Stimulated activated CD4-positive, alpha-beta T cell treated with anti-CD3 and anti-CD28 coated beads, TNF-alpha, amount 100 ng/mL, for 24 hours (primary cell): ENCODE measurements at regions not wholly inside any gene's neighbourhood (a gene's known extent, or its start where the extent isn't known, plus 50 kb on each side); places are given as distances from the start of the nearest gene placed in this dataset.
"Not testable (repeated sequence)": the region's sequence is repeated elsewhere in the genome, so short reads cannot be mapped to it uniquely, and the experiment has no call there.

Experiments used
- DNase-seq, 3 experiments: peaks; one replicate each; pipeline ENCODE4 v3.0.0-alpha.2; 2020; ENCODE audit warnings: low read depth in 3 of 3

DNA sequence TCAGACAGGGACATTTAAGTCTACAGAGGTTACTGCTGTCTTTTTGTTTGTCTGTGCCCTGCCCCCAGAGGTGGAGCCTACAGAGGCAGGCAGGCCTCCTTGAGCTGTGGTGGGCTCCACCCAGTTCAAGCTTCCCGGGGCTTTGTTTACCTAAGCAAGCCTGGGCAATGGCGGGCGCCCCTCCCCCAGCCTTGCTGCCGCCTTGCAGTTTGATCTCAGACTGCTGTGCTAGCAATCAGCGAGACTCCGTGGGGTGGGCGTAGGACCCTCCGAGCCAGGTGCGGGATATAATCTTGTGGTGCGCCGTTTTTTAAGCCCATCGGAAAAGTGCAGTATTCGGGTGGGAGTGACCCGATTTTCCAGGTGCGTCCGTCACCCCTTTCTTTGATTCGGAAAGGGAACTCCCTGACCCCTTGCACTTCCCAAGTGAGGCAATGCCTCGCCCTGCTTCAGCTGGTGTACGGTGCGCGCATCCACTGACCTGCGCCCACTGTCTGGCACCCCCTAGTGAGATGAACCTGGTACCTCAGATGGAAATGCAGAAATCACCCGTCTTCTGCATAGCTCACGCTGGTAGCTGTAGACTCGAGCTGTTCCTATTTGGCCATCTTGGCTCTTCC, 134.1 kb upstream of the KITLG start:
- not testable (repeated sequence) for DNase-seq

DNA sequence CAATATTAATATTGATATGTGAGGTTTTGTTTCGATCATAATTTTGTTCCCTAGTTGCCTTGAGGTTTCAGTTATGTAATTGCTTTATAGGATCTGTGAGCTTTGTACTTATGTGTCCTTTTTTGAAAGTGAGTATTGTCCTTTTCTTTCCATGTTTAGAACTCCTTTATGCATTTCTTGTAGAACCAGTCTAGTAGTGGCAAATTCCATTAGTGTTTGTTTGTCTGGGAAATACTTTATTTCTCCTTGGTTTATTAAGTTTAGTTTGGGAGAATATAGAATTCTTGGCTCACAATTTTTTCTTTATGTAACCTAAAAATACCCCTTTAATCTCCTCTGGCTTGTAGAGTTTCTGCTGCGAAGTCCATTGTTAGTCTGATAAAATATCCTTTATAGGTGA, 127.5 kb upstream of the KITLG start:
- no peak for DNase-seq

DNA sequence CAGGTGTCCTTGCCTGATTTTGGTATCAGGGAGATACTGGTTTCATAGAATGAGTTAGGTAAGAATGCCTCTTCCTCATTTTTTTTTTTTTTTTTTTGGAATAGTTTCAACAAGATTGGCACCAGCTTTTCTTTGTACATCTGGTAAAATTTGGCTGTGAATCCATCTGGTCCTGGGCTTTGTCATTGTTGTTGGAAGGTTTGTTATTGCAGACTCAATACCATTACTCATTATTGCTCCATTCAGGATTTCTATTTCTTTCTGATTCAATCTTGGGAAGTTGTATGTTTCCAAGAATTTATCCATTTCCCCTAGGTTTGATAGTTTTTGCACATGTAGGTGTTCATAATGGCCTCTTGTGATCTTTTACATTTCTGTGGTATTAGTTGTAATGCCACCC, 126.0 kb upstream of the KITLG start:
- DNase-seq, result no peak

DNA sequence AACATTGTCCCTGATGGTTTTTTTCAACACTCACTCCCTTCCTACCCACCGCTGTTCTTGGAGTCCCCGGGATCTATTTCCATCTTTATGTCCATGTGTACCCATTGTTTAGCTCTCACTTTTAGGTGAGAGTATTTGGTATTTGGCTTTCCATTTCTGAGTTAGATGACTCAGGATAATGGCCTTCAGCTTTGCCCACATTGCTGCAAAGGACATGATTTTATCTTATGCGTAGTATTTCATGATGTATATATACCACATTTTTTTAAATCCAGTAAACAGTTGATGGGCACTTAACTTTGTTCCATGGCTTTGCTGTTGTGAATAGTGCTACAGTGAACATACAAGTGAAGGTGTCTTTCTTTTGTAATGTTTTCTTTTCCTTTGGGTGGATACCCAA, 123.5 kb upstream of the KITLG start:
- DNase-seq, result no peak

DNA sequence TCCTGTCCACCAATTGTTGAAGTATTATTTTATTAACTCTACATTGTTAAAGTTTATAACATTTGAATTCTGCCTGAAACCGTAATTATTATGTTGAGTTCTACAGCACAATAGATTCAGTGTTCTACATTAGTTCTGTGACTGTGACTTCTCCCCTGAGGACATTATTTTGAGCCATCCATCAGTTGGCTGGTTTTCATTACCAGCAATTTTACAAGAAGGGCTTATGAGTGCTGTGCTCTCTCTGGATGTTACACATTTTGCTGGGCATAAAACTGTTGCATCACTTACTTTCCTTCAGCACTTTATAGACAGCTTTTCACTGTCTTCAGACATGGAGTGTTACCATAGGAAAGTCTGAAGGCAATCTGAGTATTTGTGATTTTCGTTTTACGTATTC, 118.2 kb upstream of the KITLG start:
- no peak for DNase-seq

DNA sequence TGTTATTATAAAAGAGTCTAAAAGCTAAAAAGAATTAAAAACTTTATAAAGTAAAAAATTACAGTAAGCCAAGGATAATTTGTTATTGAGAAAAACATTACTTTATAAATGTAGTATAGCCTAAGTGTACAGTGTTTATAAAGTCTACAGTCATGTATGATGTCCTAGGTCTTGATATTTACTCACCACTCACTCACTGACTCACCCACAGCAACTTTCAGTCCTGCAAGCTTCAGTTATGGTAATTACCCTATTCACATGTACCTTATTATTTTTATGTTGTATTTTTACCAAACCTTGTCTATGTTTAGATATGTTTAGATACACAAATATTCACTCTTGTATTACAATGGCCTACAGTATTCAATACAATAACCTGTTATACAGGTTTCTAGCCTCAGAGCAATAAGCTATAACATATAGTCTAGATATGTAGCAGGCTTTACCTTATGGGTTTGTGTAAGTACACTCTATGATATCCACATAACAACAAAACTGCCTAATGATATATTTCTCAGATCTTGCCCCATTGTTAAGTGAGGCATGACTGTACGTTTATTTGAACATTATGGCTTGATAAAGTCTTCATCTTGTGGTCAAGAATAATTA, 113.7 kb upstream of the KITLG start:
- no peak for DNase-seq

DNA sequence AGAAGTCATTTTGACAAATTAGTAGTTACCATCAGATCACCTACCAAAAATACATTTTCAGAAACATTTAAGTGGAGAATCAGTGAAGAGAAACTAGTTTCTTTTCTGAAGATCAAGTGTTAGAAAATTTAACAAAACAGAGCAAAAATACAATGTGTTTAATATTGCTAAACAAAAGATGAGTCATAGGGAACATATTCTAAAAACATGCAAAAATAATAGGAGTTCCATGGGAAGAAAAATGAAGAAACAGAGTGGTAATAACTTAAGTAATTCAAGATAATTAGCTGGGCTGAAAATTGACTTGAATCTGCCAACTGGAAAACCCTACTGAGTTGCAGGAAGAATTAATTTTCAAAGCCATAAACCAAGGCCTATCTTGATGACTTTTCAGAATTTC, 111.5 kb upstream of the KITLG start:
- no peak for DNase-seq

DNA sequence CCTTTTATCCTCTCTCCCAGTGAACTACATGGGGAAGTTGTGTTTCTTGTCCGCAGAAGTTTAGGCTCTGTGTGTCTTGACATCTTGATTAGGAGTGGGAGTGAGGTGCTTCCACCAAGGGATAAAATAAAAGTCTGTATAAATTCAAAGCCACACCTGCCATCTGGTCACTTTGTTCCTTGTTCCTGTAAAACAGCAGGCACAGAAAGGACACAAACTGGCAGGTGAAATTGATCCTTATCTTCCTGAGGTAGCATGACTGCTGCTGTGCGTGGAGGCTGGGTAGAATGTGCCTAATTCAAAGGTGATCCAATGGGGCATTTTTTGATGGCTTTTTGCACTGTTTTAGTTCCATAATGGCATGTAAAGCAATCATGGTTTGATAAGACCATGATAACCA, 104.3 kb upstream of the KITLG start:
- DNase-seq, result no peak

DNA sequence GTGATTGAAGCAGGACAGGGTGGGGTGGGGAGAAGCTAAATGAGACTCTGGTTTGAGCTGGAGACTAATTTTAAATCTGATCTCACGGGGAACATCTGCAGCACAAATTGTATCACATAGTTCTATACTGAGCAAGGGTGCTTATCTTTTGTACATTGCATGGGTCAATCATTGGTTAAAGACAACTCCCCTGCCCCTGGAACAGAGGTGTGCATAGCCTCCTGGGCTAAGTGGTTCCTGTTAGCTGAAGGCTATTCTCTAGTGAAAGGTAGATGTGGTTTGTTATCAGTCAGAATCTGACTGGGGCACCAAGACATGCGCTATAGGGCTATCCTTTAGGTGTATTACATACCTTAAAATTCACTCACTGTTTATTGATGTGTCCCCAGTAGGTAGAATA, 103.9 kb upstream of the KITLG start:
- DNase-seq, result no peak

DNA sequence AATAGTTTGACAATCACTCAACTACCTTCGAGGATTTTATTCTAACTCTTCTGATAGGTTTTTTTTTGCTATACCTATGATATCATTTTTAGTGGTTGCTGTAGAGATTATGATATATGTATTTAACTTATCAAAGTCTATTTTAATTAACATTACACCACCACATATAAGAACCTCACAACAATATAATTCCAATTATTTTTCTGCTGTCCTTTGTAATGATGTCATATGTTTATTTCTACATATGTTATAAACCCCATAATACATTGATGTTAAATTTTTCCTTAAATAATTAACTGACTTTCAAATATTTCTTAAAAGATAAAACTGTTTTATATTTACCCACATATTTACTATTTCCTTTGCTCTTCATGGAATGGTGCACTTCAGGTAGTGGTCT, 103.4 kb upstream of the KITLG start:
- DNase-seq, result no peak

DNA sequence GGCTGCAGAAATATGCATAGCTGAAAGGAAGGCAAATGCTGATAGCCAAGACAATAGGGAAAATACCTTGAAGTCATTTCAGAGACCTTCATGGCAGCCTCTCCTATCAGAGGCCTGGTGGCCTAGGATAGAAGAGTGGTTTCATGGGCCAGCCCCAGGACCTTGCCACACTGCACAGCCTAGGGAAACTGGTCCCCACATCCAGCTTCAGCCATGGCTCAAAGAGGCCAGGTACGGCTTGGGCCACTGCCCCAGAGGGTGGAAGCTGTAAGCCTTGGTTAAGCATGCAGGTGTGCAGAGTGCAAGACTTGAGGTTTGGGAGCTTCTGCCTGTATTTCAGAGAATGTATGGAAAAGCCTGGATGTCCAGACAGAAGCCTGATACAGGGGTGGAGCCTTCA, 101.0 kb upstream of the KITLG start:
- DNase-seq, result no peak

DNA sequence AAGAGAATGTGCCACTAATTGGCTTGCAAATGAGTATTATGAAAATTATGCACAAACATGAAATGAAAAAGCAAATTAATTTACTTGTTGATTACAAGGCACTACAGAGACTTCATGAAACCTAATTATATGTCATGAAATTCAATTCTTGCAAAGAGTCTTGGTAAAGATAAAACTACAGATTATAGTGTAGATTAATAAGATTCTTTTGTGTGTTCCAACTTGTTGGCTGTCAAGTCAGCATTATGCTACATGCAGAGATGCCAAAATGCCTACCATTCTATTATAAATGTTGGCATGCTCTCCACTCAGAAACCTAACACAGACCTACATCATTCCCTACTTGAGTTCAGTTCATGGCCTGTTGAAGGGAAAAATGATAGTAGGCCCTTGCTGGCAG, 97.2 kb upstream of the KITLG start:
- DNase-seq, result no peak

DNA sequence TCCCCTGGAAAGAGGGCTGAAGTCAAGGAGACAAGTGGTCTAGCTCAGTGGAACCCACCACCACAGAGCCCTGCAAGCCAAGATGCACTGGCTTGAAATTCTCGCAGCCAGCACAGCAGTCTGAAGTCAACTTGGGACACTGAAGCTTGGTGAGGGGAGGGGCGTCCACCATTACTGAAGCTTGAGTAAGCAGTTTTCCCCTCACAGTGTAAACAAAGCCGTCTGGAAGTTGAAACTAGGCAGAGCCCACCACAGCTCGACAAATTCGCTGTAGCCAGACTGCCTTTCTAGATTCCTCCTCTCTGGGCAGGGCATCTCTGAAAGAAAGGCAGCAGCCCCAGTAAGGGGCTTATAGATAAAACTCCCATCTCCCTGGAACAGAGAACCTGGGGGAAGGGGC, 87.3 kb upstream of the KITLG start:
- not testable (repeated sequence) for DNase-seq

DNA sequence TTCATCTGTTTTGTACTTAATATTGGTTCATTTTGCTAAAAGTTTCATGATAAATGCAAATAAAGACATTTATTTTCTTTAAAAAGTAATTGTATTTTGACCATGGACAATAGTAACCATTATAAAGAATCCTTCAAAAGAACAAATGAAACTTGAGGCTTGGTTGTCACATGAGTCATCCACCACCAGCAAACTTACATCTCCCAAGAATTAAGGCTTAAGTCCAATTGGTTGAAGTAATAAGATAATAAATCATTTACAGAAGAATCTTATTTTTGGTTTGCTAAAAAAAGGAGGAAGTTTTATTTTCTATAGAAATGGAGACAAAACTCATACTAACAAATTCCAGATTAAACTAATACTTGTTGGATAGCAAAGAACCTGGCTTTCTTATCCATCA, 84.8 kb upstream of the KITLG start:
- no peak for DNase-seq

DNA sequence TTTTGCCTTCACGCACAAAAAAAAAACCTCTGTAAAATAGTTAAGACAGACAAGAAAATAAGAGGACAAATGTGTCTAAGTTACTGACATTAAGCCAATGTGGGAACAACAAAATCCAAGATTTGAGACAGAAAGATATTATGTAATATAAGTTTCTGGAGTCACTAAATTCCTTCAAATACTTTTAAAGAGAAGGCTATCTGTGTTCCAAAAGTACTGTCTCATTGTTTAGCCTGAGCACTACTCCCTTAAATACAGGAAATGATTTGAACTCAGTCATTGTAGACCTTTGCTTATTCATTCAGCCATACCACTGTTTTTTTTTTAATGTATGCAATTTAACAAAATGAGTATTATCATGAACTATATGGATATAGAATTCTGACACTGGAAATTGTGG, 82.7 kb upstream of the KITLG start:
- no peak for DNase-seq

DNA sequence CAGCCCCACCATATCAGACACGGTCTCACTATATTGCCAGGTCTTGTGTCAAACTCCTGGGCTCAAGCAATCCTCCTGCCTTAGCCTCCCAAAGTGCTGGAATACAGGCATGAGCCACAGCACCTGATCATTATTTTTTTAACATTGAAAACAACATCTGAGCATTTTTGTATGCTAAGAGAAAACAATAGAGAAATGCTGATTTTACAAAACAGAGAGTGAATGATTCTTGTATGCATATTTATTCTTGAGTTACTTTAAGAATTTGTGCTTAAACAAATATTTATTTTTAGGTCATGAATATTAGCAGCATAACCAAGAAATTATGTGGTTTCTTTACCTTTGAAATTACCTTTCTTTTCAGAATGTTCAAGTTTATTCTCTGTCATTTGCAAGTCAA, 81.8 kb upstream of the KITLG start:
- DNase-seq, result no peak

DNA sequence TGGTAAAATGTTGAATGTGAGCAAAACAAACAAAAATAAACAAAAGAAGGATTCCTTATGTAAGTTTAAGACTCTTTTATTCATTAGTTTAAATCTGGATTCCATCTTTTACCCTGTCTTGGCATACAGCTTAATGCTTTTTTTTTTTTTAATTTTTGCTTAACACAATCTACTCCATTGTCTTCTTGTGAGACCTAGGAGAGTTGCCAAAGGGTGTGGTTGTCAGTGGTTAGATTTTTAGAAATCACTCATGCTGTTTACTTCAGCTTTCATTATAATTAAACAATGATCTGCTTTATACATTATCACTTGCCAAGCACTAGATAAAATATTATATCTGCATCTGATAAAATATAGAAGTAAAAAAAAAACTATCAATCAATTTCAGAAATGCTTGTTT, 77.7 kb upstream of the KITLG start:
- no peak for DNase-seq

DNA sequence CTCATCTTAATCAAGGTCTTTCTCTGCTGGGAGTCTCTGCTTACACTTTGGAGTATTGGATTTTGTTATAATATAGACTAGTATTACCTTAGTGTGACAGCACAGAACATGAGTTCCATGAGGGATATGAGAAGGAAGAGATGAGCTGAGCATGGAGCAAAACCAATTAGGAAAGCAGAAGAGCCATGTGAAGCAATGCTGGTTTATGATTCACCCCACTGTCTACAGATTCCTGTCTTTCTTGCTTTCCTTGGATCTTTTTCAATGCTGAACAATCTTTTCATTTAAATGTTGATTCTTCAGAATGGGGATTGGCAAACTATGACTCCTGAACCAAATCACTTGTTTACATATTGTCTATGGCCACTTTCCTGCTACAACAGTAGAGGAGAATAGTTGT, 70.4 kb upstream of the KITLG start:
- no peak for DNase-seq

DNA sequence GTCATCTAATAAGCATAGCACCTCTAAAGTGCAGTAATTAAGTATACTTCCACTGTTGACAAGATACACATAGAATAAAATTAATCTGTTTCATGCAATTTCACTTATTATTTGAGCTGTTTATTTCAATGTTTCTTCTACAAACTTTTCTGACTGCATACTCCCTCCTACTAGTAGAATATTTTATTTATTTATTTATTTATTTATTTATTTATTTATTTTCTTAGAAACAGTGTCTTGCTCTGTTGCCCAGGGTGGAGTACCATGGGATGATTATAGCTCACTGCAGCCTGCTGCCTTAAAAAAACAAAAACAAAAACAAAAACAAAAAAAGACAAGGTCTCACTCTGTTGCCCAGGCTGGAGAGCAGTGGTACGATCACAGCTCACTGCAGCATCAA, 68.4 kb upstream of the KITLG start:
- DNase-seq, result no peak

DNA sequence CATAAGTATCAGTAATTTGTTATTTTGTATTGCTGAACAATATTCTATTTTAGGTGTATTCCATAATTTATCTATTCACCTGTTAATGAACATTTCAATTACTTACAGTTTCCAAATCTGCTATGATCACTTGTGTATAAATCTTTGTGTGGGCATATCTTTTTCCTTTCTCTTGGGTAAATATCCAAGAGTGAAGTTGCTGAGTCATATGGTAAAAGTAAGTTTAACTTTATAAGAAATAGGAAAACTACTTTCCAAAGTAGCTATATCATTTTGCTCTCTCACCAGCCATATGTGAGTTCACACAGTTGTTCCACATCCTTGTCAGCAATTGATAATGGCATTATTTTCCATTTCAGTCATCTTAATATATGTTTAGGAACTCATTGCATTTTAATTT, 66.6 kb upstream of the KITLG start:
- DNase-seq, result no peak

DNA sequence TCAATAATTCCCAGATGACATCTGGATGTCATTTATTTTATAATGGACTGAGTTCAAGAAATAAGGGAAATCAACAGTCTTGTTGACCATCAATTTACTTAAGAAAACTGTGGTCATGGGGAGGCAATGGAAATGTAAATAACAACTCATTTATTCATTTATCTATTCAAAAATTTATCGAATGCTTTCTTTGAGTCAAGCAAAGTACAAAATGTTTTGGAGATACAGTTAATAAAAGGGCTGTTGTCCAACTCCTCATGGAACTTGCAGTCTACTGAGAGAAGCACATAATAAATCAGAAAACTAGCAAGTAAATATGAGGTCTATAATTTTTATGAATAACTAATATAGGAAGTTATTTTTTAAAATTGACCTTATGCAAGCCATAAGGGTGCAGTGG, 65.5 kb upstream of the KITLG start:
- no peak for DNase-seq

DNA sequence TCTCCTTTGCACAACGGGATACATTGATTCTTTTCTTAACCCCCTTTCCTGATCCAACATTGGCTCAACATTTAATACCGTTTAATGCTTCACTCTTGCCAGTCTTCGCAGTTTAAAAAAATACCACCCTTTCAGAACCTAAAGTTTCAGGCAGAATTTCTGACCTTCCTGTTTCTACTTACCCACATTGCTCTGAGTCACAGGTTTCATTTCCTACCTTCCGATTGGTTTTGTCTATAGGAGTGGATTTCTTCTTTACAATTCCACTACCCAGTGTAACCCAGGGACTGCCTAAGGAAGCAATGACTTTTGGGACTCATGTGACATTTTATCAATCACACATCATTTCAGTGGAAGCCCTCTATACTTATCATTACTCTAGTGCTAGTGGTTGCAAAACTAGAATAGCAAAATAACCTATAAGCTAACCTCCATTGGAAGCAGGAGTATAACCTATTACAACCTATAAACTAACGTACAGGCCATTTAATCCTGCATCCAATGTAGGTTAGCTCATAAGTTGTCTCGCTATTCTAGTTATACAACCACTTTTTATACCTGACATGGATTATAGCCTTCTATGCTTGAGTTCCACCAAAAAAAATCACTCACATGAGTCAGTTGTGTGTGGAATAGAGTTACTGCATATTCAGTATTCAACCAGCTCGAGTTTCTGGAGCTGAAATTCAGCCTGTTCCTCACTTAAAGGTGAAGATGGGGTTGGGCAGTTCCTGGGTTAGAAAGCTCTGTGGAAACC, 64.9 kb upstream of the KITLG start:
- DNase-seq, result no peak

DNA sequence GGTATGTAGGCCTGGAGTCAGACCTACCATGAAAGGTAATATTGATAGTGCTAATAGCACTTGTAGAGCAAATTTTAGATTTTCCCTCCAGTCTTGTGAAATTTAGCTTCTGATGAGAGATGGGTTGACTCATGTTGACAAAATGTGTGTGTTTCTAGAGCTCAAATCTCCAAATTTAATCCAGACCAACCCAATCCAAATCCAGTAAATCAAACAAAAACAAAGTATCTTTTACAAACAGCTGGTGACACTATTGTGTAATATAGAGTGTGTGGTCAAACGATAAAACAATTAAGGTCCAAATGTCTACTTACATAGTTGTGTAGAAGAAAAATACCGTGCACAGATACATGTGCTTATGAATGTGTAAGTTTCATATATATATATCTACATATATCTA, 63.4 kb upstream of the KITLG start:
- no peak for DNase-seq
